Neuronal stem cell (in vitro differentiated cells): ENCODE measurements at regions not wholly inside any gene's neighbourhood (a gene's known extent, or its start where the extent isn't known, plus 50 kb on each side); places are given as distances from the start of the nearest gene placed in this dataset.

Source experiments
- DNase-seq: peaks from one replicate; pipeline ENCODE4 v3.0.0-alpha.2; 2013; ENCODE audit warnings: low spot score
- H2AFZ ChIP-seq: one replicate; pipeline ENCODE4 v1.6.1; 2013; ENCODE audit warnings: mild to moderate bottlenecking, low read length, inconsistent platforms
- H2AK5ac ChIP-seq: 2 replicates; pipeline ENCODE4 v1.6.1; 2013; ENCODE audit warnings: low read depth, mild to moderate bottlenecking, inconsistent platforms, low read length, moderate library complexity, mixed read lengths
- H2BK120ac ChIP-seq: 2 replicates; pipeline ENCODE4 v1.6.1; 2013; ENCODE audit warnings: low read depth, mild to moderate bottlenecking, inconsistent platforms, low read length, moderate library complexity, mixed read lengths
- H2BK12ac ChIP-seq: one replicate; pipeline ENCODE4 v1.6.1; 2013; ENCODE audit warnings: low read length, inconsistent platforms
- H2BK15ac ChIP-seq: 2 replicates; pipeline ENCODE4 v1.6.1; 2013; ENCODE audit warnings: mild to moderate bottlenecking, low read length, inconsistent platforms, mixed read lengths
- H2BK5ac ChIP-seq: one replicate; pipeline ENCODE4 v1.6.1; 2013; ENCODE audit warnings: inconsistent platforms, mild to moderate bottlenecking, low read length, moderate library complexity
- H3K14ac ChIP-seq: one replicate; pipeline ENCODE4 v1.6.1; 2013; ENCODE audit warnings: low read length, inconsistent platforms
- H3K18ac ChIP-seq: 2 replicates; pipeline ENCODE4 v1.6.1; 2013; ENCODE audit warnings: low read length, inconsistent platforms
- H3K23ac ChIP-seq: 2 replicates; pipeline ENCODE4 v1.6.1; 2013; ENCODE audit warnings: low read depth, mild to moderate bottlenecking, mixed read lengths, low read length, inconsistent platforms; ENCODE audit not compliant: poor library complexity
- H3K27ac ChIP-seq: replicated peaks from 3 replicates; pipeline ENCODE4 v1.5.1; 2013; ENCODE audit warnings: low read length, inconsistent platforms
- H3K27me3 ChIP-seq, 3 experiments: 2 replicates each; pipeline ENCODE4 v1.6.1; 2013; ENCODE audit warnings: low read length in 3 of 3, mild to moderate bottlenecking in 2 of 3, inconsistent platforms in 1 of 3, low read depth in 1 of 3, mixed read lengths in 1 of 3, moderate library complexity in 1 of 3; ENCODE audit not compliant: control insufficient read depth in 3 of 3, insufficient read depth in 3 of 3
- H3K36me3 ChIP-seq, 2 donors: replicated peaks in 1 of 2; 2 replicates each; pipeline ENCODE4 v1.6.1; 2013; ENCODE audit warnings: low read length in 2 of 2; ENCODE audit not compliant: control insufficient read depth in 2 of 2, insufficient read depth in 2 of 2
- H3K4ac ChIP-seq: 2 replicates; pipeline ENCODE4 v1.6.1; 2013; ENCODE audit warnings: inconsistent platforms, mild to moderate bottlenecking, low read length, moderate library complexity
- H3K4me1 ChIP-seq, 2 donors: 1 replicate in 1 of 2; 2 replicates in 1 of 2; pipeline ENCODE4 v1.6.1; 2013; ENCODE audit warnings: low read length in 2 of 2, low read depth in 1 of 2; ENCODE audit not compliant: control insufficient read depth in 2 of 2, insufficient read depth in 1 of 2
- H3K4me2 ChIP-seq: one replicate; pipeline ENCODE4 v1.6.1; 2013; ENCODE audit warnings: mild to moderate bottlenecking, low read length, inconsistent platforms; ENCODE audit not compliant: insufficient read depth, poor library complexity, severe bottlenecking
- H3K4me3 ChIP-seq, 2 donors: 2 replicates each; pipeline ENCODE4 v1.5.1; 2013; ENCODE audit warnings: low read length in 2 of 2, mild to moderate bottlenecking in 2 of 2, inconsistent platforms in 1 of 2, moderate library complexity in 1 of 2
- H3K79me1 ChIP-seq: one replicate; pipeline ENCODE4 v1.6.1; 2013; ENCODE audit warnings: low read depth, mild to moderate bottlenecking, inconsistent platforms, low read length, moderate library complexity
- H3K9ac ChIP-seq: one replicate; pipeline ENCODE4 v1.6.1; 2013; ENCODE audit warnings: mild to moderate bottlenecking, low read depth, low read length, inconsistent platforms; ENCODE audit not compliant: poor library complexity
- H3K9me3 ChIP-seq, 2 donors: replicated peaks in 1 of 2; 2 replicates each; pipeline versions ENCODE3 to v1.6.1; 2013; ENCODE audit warnings: low read length in 2 of 2, mild to moderate bottlenecking in 2 of 2, inconsistent platforms in 1 of 2, low read depth in 1 of 2, mixed read lengths in 1 of 2, moderate library complexity in 1 of 2; ENCODE audit not compliant: control insufficient read depth in 2 of 2, insufficient read depth in 1 of 2
- H4K8ac ChIP-seq: one replicate; pipeline ENCODE4 v1.6.1; 2013; ENCODE audit warnings: low read depth, mild to moderate bottlenecking, inconsistent platforms, low read length, moderate library complexity
- H4K91ac ChIP-seq: one replicate; pipeline ENCODE4 v1.6.1; 2013; ENCODE audit warnings: low read length, low read depth, mild to moderate bottlenecking, inconsistent platforms; ENCODE audit not compliant: poor library complexity
- WGBS, 2 donors: extraction: QIAGEN DNeasy Blood & Tissue Kit; methylation state at CpG; one replicate each; pipeline ENCODE4 v1.1.7; 2013; ENCODE audit warnings: missing lambda C conversion rate in 2 of 2, mixed read lengths in 1 of 2; ENCODE audit not compliant: insufficient read length in 2 of 2, insufficient replicate concordance in 1 of 2; ENCODE audit errors: extremely low coverage in 2 of 2; 5-methylcytosine and 5-hydroxymethylcytosine counted together

DNA sequence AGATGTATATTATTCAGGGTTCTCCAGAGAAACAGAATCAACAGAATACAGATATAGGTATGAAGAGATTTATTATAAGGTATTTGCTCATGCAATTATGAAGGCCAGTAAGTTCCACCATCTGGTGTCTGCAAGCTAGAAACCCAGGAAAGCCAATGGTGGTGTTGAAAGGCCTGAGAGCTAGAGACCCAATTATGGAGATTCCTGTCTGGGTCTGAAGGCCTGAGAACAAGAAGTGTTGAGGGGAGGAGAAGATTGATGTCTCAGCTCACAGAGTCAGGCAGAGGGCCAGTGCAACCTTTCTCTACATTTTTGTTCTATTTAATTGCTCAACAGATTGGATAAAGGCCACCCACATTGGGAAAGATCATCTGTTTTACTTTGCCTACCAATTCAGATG is 524.2 kb upstream of the CRIM1 start:
- no peaks in the 10 kb centered on the region for H3K79me1 ChIP-seq
- no peak overlapping the region for H2BK15ac ChIP-seq
- no peaks in the 10 kb centered on the region for H3K9me3 ChIP-seq
- no peak overlapping the region for H3K27ac ChIP-seq
- no peaks in the 10 kb centered on the region for H3K4me1 ChIP-seq
- H3K23ac ChIP-seq = no peak overlapping the region
- no peak overlapping the region for H2BK12ac ChIP-seq
- H2BK120ac ChIP-seq = no peak overlapping the region
- H4K91ac ChIP-seq = no peak overlapping the region
- H3K18ac ChIP-seq = no peak overlapping the region
- no peaks in the 10 kb centered on the region for H3K36me3 ChIP-seq
- H2AK5ac ChIP-seq = no peak overlapping the region
- no peak overlapping the region for H3K14ac ChIP-seq
- H3K4ac ChIP-seq = no peak overlapping the region
- H3K27me3 ChIP-seq = no peaks in the 10 kb centered on the region
- H2BK5ac ChIP-seq = no peak overlapping the region
- DNase-seq = no peak
- H4K8ac ChIP-seq = no peak overlapping the region
- H2AFZ ChIP-seq = no peak overlapping the region
- H3K4me2 ChIP-seq = no peak overlapping the region
- H3K9ac ChIP-seq = no peak overlapping the region
- H3K4me3 ChIP-seq = no peak overlapping the region

DNA sequence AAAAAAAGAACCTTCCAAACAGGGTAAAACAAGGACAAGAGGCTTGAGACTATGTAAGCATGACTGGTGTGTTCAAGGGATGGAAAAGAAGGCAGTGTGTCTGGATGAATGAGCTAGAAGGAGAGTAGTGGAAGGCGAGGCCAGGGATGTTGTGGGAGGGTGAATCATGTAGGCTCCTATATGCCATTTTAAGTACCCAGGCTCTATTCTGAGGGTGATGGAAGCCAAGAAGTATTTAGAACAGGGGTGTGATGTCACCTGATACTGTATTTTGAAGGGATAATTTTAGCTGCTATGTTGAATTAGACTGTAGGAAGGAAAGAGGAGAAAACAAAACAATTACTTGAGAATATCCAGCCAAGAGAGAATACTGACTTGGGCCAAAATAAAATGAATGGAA is 524.7 kb upstream of the CRIM1 start:
- H4K91ac ChIP-seq = no peak overlapping the region
- no peak overlapping the region for H2BK12ac ChIP-seq
- H3K9me3 ChIP-seq = no peaks in the 10 kb centered on the region
- H3K9ac ChIP-seq = no peak overlapping the region
- H3K4ac ChIP-seq = no peak overlapping the region
- no peak overlapping the region for H2AFZ ChIP-seq
- H2BK120ac ChIP-seq = no peak overlapping the region
- H3K27me3 ChIP-seq = no peaks in the 10 kb centered on the region
- no peak overlapping the region for H3K4me2 ChIP-seq
- H3K27ac ChIP-seq = no peak overlapping the region
- H3K23ac ChIP-seq = no peak overlapping the region
- no peak overlapping the region for H2AK5ac ChIP-seq
- H3K18ac ChIP-seq = no peak overlapping the region
- DNase-seq = no peak
- H2BK15ac ChIP-seq = no peak overlapping the region
- no peak overlapping the region for H4K8ac ChIP-seq
- no peak overlapping the region for H3K4me3 ChIP-seq
- no peak overlapping the region for H3K14ac ChIP-seq
- H3K4me1 ChIP-seq = no peaks in the 10 kb centered on the region
- H3K79me1 ChIP-seq = no peaks in the 10 kb centered on the region
- H2BK5ac ChIP-seq = no peak overlapping the region
- no peaks in the 10 kb centered on the region for H3K36me3 ChIP-seq
- WGBS, 2 donors = no CpG with 5 or more reads among the region's 1 CpG

DNA sequence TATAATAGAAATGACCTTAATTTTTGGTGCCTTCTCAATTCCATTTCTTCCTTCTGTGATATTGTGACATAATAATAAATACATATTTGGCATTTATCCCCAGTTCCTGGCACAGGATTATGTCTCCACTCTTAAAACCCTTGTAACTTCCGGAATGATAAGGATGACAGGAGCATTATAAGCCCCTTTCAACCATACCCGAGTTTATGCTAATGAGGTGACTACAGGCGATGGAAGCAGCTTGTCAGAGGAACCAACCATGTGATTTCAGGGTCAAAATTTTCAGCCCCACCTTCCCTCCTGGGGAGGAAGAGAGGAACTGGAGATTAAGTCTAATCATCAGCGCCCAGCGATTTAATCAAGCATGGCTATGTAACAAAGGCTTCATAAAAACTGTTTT is 528.5 kb upstream of the CRIM1 start:
- WGBS, 2 donors = no CpG with 5 or more reads among the region's 5 CpGs
- Histone ChIP-seq H3K79me1 (no peaks in the 10 kb centered on the region), H3K4me3 (no peak overlapping the region), H3K4ac (no peak overlapping the region), H2BK12ac (no peak overlapping the region), H3K36me3 (no peaks in the 10 kb centered on the region), H3K23ac (no peak overlapping the region), H2BK15ac (no peak overlapping the region), H3K27ac (no peak overlapping the region), H4K8ac (no peak overlapping the region), H3K14ac (no peak overlapping the region), H3K18ac (no peak overlapping the region), H2AK5ac (peak overlapping the region; percentile 21), H4K91ac (no peak overlapping the region), H2BK5ac (no peak overlapping the region), H3K4me2 (no peak overlapping the region), H2AFZ (no peak overlapping the region), H3K4me1 (peaks cover 7 to 8% of the 10 kb centered on the region in 2 donors), H3K9ac (no peak overlapping the region), H2BK120ac (no peak overlapping the region), H3K9me3 (no peaks in the 10 kb centered on the region), H3K27me3 (no peaks in the 10 kb centered on the region)
- no peak for DNase-seq

DNA sequence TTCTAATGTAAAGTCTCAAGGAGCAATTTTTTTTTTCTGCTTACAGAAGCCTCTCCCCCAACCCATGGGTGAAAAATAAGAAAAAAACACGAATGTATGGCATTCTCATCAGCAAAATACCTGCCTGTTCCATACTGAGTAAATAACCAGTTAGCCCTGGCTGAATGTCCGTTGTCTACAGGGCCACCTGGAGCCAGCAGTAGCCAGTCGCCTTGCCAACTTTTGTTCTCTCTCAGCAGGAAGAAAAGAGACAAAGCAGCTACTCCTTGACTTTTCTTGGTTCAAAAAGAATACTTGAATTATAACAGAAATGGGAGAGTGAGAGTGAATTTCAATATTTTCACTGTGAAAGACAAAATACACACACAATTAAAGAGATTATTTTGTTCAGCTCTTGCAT is 532.9 kb upstream of the CRIM1 start:
- Histone ChIP-seq H3K9me3 (no peaks in the 10 kb centered on the region), H4K8ac (no peak overlapping the region), H3K4me2 (peak overlapping the region; percentile 33), H3K14ac (no peak overlapping the region), H2BK12ac (no peak overlapping the region), H3K27me3 (no peaks in the 10 kb centered on the region), H3K4ac (no peak overlapping the region), H3K79me1 (no peaks in the 10 kb centered on the region), H3K23ac (no peak overlapping the region), H3K4me1 (peaks cover 7 to 12% of the 10 kb centered on the region in 2 donors), H3K9ac (no peak overlapping the region), H2AFZ (no peak overlapping the region), H3K27ac (no peak overlapping the region), H2BK120ac (no peak overlapping the region), H3K4me3 (no peak overlapping the region), H2BK15ac (no peak overlapping the region), H2BK5ac (no peak overlapping the region), H3K36me3 (no peaks in the 10 kb centered on the region), H2AK5ac (no peak overlapping the region), H4K91ac (no peak overlapping the region), H3K18ac (no peak overlapping the region)
- WGBS, 2 donors = no CpG with 5 or more reads among the region's 3 CpGs
- peak; percentile 54 for DNase-seq
